H9 (cell line): ENCODE measurements at regions not wholly inside any gene's neighbourhood (a gene's known extent, or its start where the extent isn't known, plus 50 kb on each side); places are given as distances from the start of the nearest gene placed in this dataset.

Source experiments
- DNase-seq: peaks from one replicate; pipeline ENCODE4 v3.0.0-alpha.2; 2017
- H2AFZ ChIP-seq: one replicate; pipeline ENCODE4 v1.6.1; 2013; ENCODE audit warnings: mild to moderate bottlenecking, low read length, control low read depth, moderate library complexity
- H2AK5ac ChIP-seq: 2 replicates; pipeline ENCODE4 v1.6.1; 2013; ENCODE audit warnings: low read length, control low read depth, mixed read lengths; ENCODE audit not compliant: insufficient read length
- H2BK120ac ChIP-seq: one replicate; pipeline ENCODE4 v1.6.1; 2013; ENCODE audit warnings: low read depth, mild to moderate bottlenecking, low read length, control low read depth, inconsistent platforms; ENCODE audit not compliant: poor library complexity, severe bottlenecking
- H2BK12ac ChIP-seq: 2 replicates; pipeline ENCODE4 v1.6.1; 2013; ENCODE audit warnings: low read length, control low read depth, mixed read lengths, low read depth; ENCODE audit not compliant: insufficient read length
- H2BK15ac ChIP-seq: 2 replicates; pipeline ENCODE4 v1.6.1; 2013; ENCODE audit warnings: low read depth, low read length, control low read depth
- H2BK20ac ChIP-seq: one replicate; pipeline ENCODE4 v1.6.1; 2013; ENCODE audit warnings: low read depth, mild to moderate bottlenecking, low read length, control low read depth, inconsistent platforms; ENCODE audit not compliant: poor library complexity, severe bottlenecking
- H2BK5ac ChIP-seq: 2 replicates; pipeline ENCODE4 v1.6.1; 2013; ENCODE audit warnings: low read length, control low read depth, mixed read lengths; ENCODE audit not compliant: insufficient read length
- H3K14ac ChIP-seq: 2 replicates; pipeline ENCODE4 v1.6.1; 2013; ENCODE audit warnings: low read length, control low read depth; ENCODE audit not compliant: insufficient read depth
- H3K18ac ChIP-seq: 2 replicates; pipeline ENCODE4 v1.6.1; 2013; ENCODE audit warnings: low read depth, mild to moderate bottlenecking, mixed read lengths, low read length, control low read depth; ENCODE audit not compliant: insufficient read length
- H3K23ac ChIP-seq: 2 replicates; pipeline ENCODE4 v1.6.1; 2013; ENCODE audit warnings: low read length, control low read depth, mixed read lengths, low read depth; ENCODE audit not compliant: insufficient read length
- H3K23me2 ChIP-seq: 2 replicates; pipeline ENCODE4 v1.6.1; 2013; ENCODE audit warnings: low read depth, mild to moderate bottlenecking, mixed read lengths, low read length, control low read depth; ENCODE audit not compliant: insufficient read length, poor library complexity, severe bottlenecking
- H3K27ac ChIP-seq: 2 replicates; pipeline ENCODE4 v1.5.1; 2013; ENCODE audit warnings: low read length, control low read depth, mixed read lengths, low read depth; ENCODE audit not compliant: insufficient read length
- H3K27me3 ChIP-seq: 2 replicates; pipeline ENCODE4 v1.6.1; 2013; ENCODE audit warnings: low read length, control low read depth, inconsistent platforms; ENCODE audit not compliant: insufficient read depth
- H3K4ac ChIP-seq: 2 replicates; pipeline ENCODE4 v1.6.1; 2013; ENCODE audit warnings: low read depth, mild to moderate bottlenecking, control low read depth, inconsistent platforms, low read length, moderate library complexity
- H3K4me1 ChIP-seq: 2 replicates; pipeline ENCODE4 v1.6.1; 2013; ENCODE audit warnings: low read length, control low read depth, inconsistent platforms; ENCODE audit not compliant: insufficient read depth
- H3K4me2 ChIP-seq: 2 replicates; pipeline ENCODE4 v1.6.1; 2013; ENCODE audit warnings: low read length, control low read depth, mixed read lengths; ENCODE audit not compliant: insufficient read length, insufficient read depth
- H3K56ac ChIP-seq: 2 replicates; pipeline ENCODE4 v1.6.1; 2013; ENCODE audit warnings: low read depth, mild to moderate bottlenecking, mixed read lengths, low read length, control low read depth; ENCODE audit not compliant: insufficient read length
- H3K79me1 ChIP-seq: 2 replicates; pipeline ENCODE4 v1.6.1; 2013; ENCODE audit warnings: low read depth, mild to moderate bottlenecking, moderate library complexity, low read length, control low read depth, inconsistent platforms; ENCODE audit not compliant: insufficient read depth, poor library complexity, severe bottlenecking
- H3K79me2 ChIP-seq: 2 replicates; pipeline ENCODE4 v1.6.1; 2013; ENCODE audit warnings: low read length, control low read depth, inconsistent platforms; ENCODE audit not compliant: insufficient read depth
- H3K9ac ChIP-seq: 2 replicates; pipeline ENCODE4 v1.6.1; 2013; ENCODE audit warnings: low read length, control low read depth, mixed read lengths; ENCODE audit not compliant: insufficient read length; ENCODE audit errors: extremely low read depth
- H3K9me3 ChIP-seq: one replicate; pipeline ENCODE4 v1.6.1; 2013; ENCODE audit warnings: low read depth, low read length, inconsistent platforms; ENCODE audit not compliant: control insufficient read depth
- H3T11ph ChIP-seq: one replicate; pipeline ENCODE4 v1.6.1; 2013; ENCODE audit warnings: mild to moderate bottlenecking, low read length, control low read depth, inconsistent platforms
- H4K20me1 ChIP-seq: one replicate; pipeline ENCODE4 v1.6.1; 2013; ENCODE audit not compliant: control insufficient read depth, insufficient read length, insufficient read depth
- H4K5ac ChIP-seq: 2 replicates; pipeline ENCODE4 v1.6.1; 2013; ENCODE audit warnings: low read depth, mild to moderate bottlenecking, mixed read lengths, low read length, control low read depth; ENCODE audit not compliant: insufficient read length
- H4K8ac ChIP-seq: replicated peaks from 2 replicates; pipeline ENCODE4 v1.6.1; 2013; ENCODE audit warnings: low read length, control low read depth, mixed read lengths, low read depth; ENCODE audit not compliant: insufficient read length
- H4K91ac ChIP-seq: 2 replicates; pipeline ENCODE4 v1.6.1; 2013; ENCODE audit warnings: low read depth, mild to moderate bottlenecking, moderate library complexity, mixed read lengths, low read length, control low read depth; ENCODE audit not compliant: insufficient read length
- H3K27ac Mint-ChIP-seq, 3 experiments: 2 replicates in 2 of 3; 3 replicates in 1 of 3; pipeline ENCODE4 v1.8.0; 2020 to 2021; ENCODE audit warnings: mixed read lengths in 3 of 3, mild to moderate bottlenecking in 1 of 3, moderate library complexity in 1 of 3
- H3K27me3 Mint-ChIP-seq: 2 replicates; pipeline ENCODE4 v1.8.0; 2021; ENCODE audit warnings: low read depth, mild to moderate bottlenecking, moderate library complexity, mixed read lengths
- H3K36me3 Mint-ChIP-seq, 3 experiments: 2 replicates in 2 of 3; 3 replicates in 1 of 3; pipeline ENCODE4 v1.8.0; 2020 to 2021; ENCODE audit warnings: low read depth in 3 of 3, mixed read lengths in 3 of 3; ENCODE audit not compliant: insufficient read depth in 1 of 3
- H3K4me1 Mint-ChIP-seq, 2 experiments: 2 replicates each; pipeline ENCODE4 v1.8.0; 2020; ENCODE audit warnings: mixed read lengths in 2 of 2
- H3K4me3 Mint-ChIP-seq, 2 experiments: 2 replicates in 1 of 2; 3 replicates in 1 of 2; pipeline ENCODE4 v1.8.0; 2020 to 2021; ENCODE audit warnings: mild to moderate bottlenecking in 2 of 2, mixed read lengths in 2 of 2, moderate library complexity in 1 of 2
- H3K9me3 Mint-ChIP-seq, 2 experiments: 2 replicates in 1 of 2; 3 replicates in 1 of 2; pipeline ENCODE4 v1.8.0; 2020; ENCODE audit warnings: mild to moderate bottlenecking in 2 of 2, mixed read lengths in 2 of 2, moderate library complexity in 1 of 2
- CTCF ChIP-seq: fragments of 200-600 bp; sonication (generic); conservative IDR thresholded peaks from 3 replicates; pipeline ENCODE4 v1.8.0; 2021; ENCODE audit warnings: antibody characterized with exemption, mild to moderate bottlenecking
- WGBS: extraction: QIAGEN DNeasy Blood & Tissue Kit; methylation state at CpG from one replicate; pipeline ENCODE4 v1.1.7; 2013; ENCODE audit warnings: missing lambda C conversion rate, low lambda C conversion rate, mixed read lengths; ENCODE audit not compliant: insufficient read length; ENCODE audit errors: extremely low coverage; 5-methylcytosine and 5-hydroxymethylcytosine counted together

DNA sequence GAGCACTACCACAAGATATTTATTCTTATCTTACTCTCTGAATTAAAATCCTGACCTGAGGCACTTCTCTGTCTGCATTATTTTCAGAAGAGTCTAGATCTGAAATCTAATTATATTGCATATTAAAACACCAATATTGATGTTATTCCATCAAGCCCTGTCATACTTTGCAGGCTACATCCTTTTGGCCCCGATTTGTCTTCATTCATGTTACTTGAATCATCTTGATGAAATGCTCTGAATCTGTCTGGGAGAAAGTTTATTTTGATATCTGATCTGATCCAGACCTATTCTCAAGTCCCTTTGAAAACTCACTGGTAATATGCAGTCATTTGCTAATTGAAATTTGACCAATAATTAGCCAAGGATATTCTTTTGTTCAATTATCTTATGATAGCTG is 79.9 kb downstream of the BBS10 start:
- no peak overlapping the region for H2AFZ ChIP-seq

More for the DNA sequence above, 79.9 kb downstream of the BBS10 start:
- Histone ChIP-seq H2AK5ac (no peak overlapping the region), H2BK20ac (no peak overlapping the region), H4K8ac (no peak overlapping the region), H3K4me1 (peaks cover 4% of the 10 kb centered on the region; the same call in 1 of the 2 replicates), H2BK12ac (no peak overlapping the region), H3K27me3 (no peaks in the 10 kb centered on the region), H3K9me3 (no peaks in the 10 kb centered on the region), H3T11ph (no peak overlapping the region), H3K4ac (no peak overlapping the region), H3K23ac (no peak overlapping the region), H3K14ac (no peak overlapping the region), H3K79me1 (no peaks in the 10 kb centered on the region), H3K79me2 (no peaks in the 10 kb centered on the region), H2BK5ac (no peak overlapping the region), H2BK15ac (no peak overlapping the region), H3K18ac (no peak overlapping the region), H4K20me1 (no peaks in the 10 kb centered on the region), H4K5ac (no peak overlapping the region), H3K4me2 (no peak overlapping the region), H4K91ac (no peak overlapping the region), H3K23me2 (no peaks in the 10 kb centered on the region), H3K27ac (no peak overlapping the region), H2BK120ac (no peak overlapping the region), H3K56ac (no peak overlapping the region), H3K9ac (no peak overlapping the region)
- H3K36me3 Mint-ChIP-seq: peaks cover 0 to 8% (median 0%) of the 10 kb centered on the region in 3 experiments; a peak in 3 of 7 replicates
- no CpG with 5 or more reads among the region's 1 CpG for WGBS
- no peak overlapping the region for H3K4me3 Mint-ChIP-seq
- TF ChIP-seq CTCF: no peak
- H3K27ac Mint-ChIP-seq: no peak overlapping the region
- DNase-seq: no peak
- peaks cover 7 to 8% of the 10 kb centered on the region in 2 experiments; a peak in 4 of 5 replicates for H3K9me3 Mint-ChIP-seq
- no peaks in the 10 kb centered on the region; the same call in 1 of the 2 replicates for H3K27me3 Mint-ChIP-seq
- H3K4me1 Mint-ChIP-seq: peaks cover 13 to 20% of the 10 kb centered on the region in 2 experiments
